CD4-positive, alpha-beta memory T cell (primary cell): ENCODE measurements at regions not wholly inside any gene's neighbourhood (a gene's known extent, or its start where the extent isn't known, plus 50 kb on each side); places are given as distances from the start of the nearest gene placed in this dataset.

Source experiments
- CTCF ChIA-PET: fragments of 350-600 bp; sonication (Branson Sonifier 250); formaldehyde crosslinking; loops from one replicate; lab custom pipeline; 2021; ENCODE audit warnings: inconsistent platforms; ENCODE audit not compliant: partially characterized antibody; lab: Charles Lee
- POLR2A ChIA-PET: fragments of 350-600 bp; sonication (Branson Sonifier 250); formaldehyde crosslinking; loops from one replicate; lab custom pipeline; 2021; ENCODE audit not compliant: partially characterized antibody; lab: Charles Lee
- DNase-seq, 5 donors: peaks; one replicate each; pipeline versions ENCODE4 v3.0.0 to v3.0.0-alpha.2; 2020 to 2022; ENCODE audit warnings: mixed read lengths in 1 of 5
- H3K27ac ChIP-seq: one replicate; pipeline ENCODE4 v1.7.0; 2013; ENCODE audit warnings: low read depth, low read length
- H3K27me3 ChIP-seq: 2 replicates; pipeline ENCODE4 v1.7.0; 2013; ENCODE audit warnings: mild to moderate bottlenecking, low read length, moderate library complexity; ENCODE audit not compliant: insufficient read depth
- H3K36me3 ChIP-seq: 2 replicates; pipeline ENCODE4 v1.7.0; 2013; ENCODE audit warnings: mild to moderate bottlenecking, low read length, moderate library complexity; ENCODE audit not compliant: insufficient read depth
- H3K4me1 ChIP-seq: 2 replicates; pipeline ENCODE4 v1.7.0; 2013; ENCODE audit warnings: mild to moderate bottlenecking, low read length, moderate library complexity; ENCODE audit not compliant: insufficient read depth
- H3K4me3 ChIP-seq, 2 donors: one replicate each; pipeline ENCODE4 v1.7.0; 2013; ENCODE audit warnings: low read length in 2 of 2, mild to moderate bottlenecking in 1 of 2
- H3K9me3 ChIP-seq, 2 donors: one replicate each; pipeline ENCODE4 v1.7.0; 2013; ENCODE audit warnings: low read length in 2 of 2, control low read depth in 1 of 2; ENCODE audit not compliant: control insufficient read depth in 1 of 2
- H3K27ac Mint-ChIP-seq, 7 donors: one replicate each; pipeline ENCODE4 v1.8.0; 2020 to 2021; ENCODE audit warnings: mixed read lengths in 7 of 7, mild to moderate bottlenecking in 6 of 7, inconsistent platforms in 3 of 7, moderate library complexity in 3 of 7
- H3K27me3 Mint-ChIP-seq, 2 donors: one replicate each; pipeline ENCODE4 v1.8.0; 2020 to 2021; ENCODE audit warnings: mixed read lengths in 2 of 2
- H3K36me3 Mint-ChIP-seq, 2 donors: one replicate each; pipeline ENCODE4 v1.8.0; 2020 to 2021; ENCODE audit warnings: mixed read lengths in 2 of 2, inconsistent platforms in 1 of 2, mild to moderate bottlenecking in 1 of 2
- H3K4me1 Mint-ChIP-seq, 4 donors: one replicate each; pipeline ENCODE4 v1.8.0; 2020 to 2021; ENCODE audit warnings: mixed read lengths in 4 of 4, mild to moderate bottlenecking in 1 of 4
- H3K4me3 Mint-ChIP-seq, 8 donors: one replicate each; pipeline ENCODE4 v1.8.0; 2020 to 2021; ENCODE audit warnings: mixed read lengths in 8 of 8, mild to moderate bottlenecking in 7 of 8, moderate library complexity in 6 of 8, inconsistent platforms in 3 of 8
- H3K9me3 Mint-ChIP-seq, 8 donors: one replicate each; pipeline ENCODE4 v1.8.0; 2020 to 2021; ENCODE audit warnings: mixed read lengths in 8 of 8, mild to moderate bottlenecking in 5 of 8, inconsistent platforms in 3 of 8, moderate library complexity in 1 of 8
- intact Hi-C: fragments of 100-400 bp; cut with micrococcal nuclease; formaldehyde crosslinking; loops from one replicate; pipeline ENCODE4 v1.15.1; 2023

DNA sequence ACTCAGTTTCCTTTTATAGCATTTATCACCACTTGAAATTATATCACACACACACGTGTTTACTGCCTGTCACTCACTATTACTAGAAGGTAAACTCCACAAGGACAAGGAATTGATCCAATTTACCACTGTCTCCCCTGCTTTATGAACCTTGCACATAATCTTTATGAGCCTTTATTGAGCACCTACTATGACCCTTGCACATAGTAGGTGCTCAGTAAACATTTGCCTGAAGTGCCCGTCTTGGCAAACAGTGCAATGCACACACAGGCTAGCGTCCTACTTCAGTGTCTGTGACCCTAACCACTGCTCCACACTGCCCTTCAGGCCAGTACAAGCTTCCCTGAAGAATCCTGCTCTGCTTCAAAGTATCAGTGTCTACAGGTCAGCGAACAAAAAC, 237.7 kb upstream of the TMC3 start:
- Mint-ChIP-seq H3K4me1 (no peaks in the 10 kb centered on the region), H3K27ac (no peak overlapping the region), H3K9me3 (no peaks in the 10 kb centered on the region), H3K4me3 (no peak overlapping the region), H3K27me3 (peaks cover 2 to 9% of the 10 kb centered on the region in 2 donors), H3K36me3 (no peaks in the 10 kb centered on the region)
- no peak overlapping the region for H3K4me3 ChIP-seq
- DNase-seq, result no peak
- no peaks in the 10 kb centered on the region for H3K4me1 ChIP-seq
- no peaks in the 10 kb centered on the region for H3K27me3 ChIP-seq
- H3K27ac ChIP-seq, result no peak overlapping the region
- POLR2A ChIA-PET, result no interaction called here
- H3K36me3 ChIP-seq, result no peaks in the 10 kb centered on the region
- H3K9me3 ChIP-seq, result no peaks in the 10 kb centered on the region
- CTCF ChIA-PET, result no interaction called here
- intact Hi-C loops, result no loop called here

DNA sequence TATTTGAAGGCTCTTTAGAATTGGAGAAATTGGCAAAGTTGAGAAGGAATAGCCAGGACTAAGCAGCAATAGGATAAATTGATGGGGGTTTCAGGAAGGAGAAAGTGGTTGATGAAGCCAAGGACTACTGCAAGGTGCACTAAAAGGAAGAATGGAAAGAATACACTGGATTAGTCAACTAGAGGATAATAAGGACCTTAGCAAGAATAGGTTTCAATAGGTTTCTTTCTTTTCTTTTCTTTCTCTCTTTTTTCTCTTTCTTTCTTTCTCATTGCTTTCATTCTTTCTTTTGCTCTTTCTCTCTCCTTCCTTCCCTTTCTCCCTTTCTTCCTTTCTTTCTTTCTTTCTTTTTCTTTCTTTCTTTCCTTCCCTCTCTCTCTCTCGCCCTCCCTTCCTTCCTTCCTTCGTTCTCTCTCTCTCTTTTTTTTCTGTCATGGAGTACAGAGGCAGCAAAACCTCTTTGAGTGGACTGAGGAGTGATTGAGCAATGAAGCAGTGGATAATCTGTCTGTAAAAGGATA, 234.4 kb upstream of the TMC3 start:
- ChIA-PET CTCF (no interaction called here), POLR2A (no interaction called here)
- no peaks in the 10 kb centered on the region for H3K36me3 ChIP-seq
- Mint-ChIP-seq H3K27ac (no peak overlapping the region), H3K4me1 (no peaks in the 10 kb centered on the region), H3K27me3 (peaks cover 5 to 9% of the 10 kb centered on the region in 2 donors), H3K36me3 (no peaks in the 10 kb centered on the region), H3K9me3 (peaks cover 0 to 4% (median under 1%) of the 10 kb centered on the region in 8 donors), H3K4me3 (no peak overlapping the region)
- H3K9me3 ChIP-seq, result no peaks in the 10 kb centered on the region
- no peak for DNase-seq
- no peaks in the 10 kb centered on the region for H3K4me1 ChIP-seq
- intact Hi-C loops, result no loop called here
- H3K4me3 ChIP-seq, result no peak overlapping the region
- no peaks in the 10 kb centered on the region for H3K27me3 ChIP-seq
- H3K27ac ChIP-seq, result no peak overlapping the region

DNA sequence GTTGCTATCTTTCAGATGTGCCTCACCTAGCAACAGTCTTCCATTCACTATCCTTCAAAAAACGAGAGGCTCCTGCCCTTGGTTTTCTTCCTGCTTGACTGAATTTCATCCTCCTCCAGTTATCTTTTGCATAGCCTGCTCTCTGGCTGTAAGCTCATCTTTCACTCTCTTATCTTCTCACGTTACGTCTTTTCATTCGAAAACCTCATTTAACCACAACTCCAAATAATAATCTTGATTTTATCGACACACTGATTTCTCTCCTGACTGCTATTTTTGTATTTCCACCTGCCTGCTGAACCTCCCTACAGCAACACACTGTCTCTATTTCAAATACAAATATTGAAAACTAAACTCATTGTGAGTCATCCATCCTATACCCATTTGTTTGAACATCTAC, 230.7 kb upstream of the TMC3 start:
- no peak overlapping the region for H3K27ac ChIP-seq
- Mint-ChIP-seq H3K4me1 (no peaks in the 10 kb centered on the region), H3K27me3 (peaks cover 2 to 3% of the 10 kb centered on the region in 2 donors), H3K4me3 (no peak overlapping the region), H3K9me3 (peaks cover 0 to 22% (median 17%) of the 10 kb centered on the region in 8 donors), H3K27ac (peak overlapping the region in 1 of 7 donors; percentile 24), H3K36me3 (no peaks in the 10 kb centered on the region)
- no peaks in the 10 kb centered on the region for H3K9me3 ChIP-seq
- H3K36me3 ChIP-seq, result no peaks in the 10 kb centered on the region
- no peak for DNase-seq
- intact Hi-C loops, result no loop called here
- POLR2A ChIA-PET, result no interaction called here
- H3K4me1 ChIP-seq, result no peaks in the 10 kb centered on the region
- CTCF ChIA-PET, result no interaction called here
- H3K27me3 ChIP-seq, result no peaks in the 10 kb centered on the region
- no peak overlapping the region for H3K4me3 ChIP-seq

DNA sequence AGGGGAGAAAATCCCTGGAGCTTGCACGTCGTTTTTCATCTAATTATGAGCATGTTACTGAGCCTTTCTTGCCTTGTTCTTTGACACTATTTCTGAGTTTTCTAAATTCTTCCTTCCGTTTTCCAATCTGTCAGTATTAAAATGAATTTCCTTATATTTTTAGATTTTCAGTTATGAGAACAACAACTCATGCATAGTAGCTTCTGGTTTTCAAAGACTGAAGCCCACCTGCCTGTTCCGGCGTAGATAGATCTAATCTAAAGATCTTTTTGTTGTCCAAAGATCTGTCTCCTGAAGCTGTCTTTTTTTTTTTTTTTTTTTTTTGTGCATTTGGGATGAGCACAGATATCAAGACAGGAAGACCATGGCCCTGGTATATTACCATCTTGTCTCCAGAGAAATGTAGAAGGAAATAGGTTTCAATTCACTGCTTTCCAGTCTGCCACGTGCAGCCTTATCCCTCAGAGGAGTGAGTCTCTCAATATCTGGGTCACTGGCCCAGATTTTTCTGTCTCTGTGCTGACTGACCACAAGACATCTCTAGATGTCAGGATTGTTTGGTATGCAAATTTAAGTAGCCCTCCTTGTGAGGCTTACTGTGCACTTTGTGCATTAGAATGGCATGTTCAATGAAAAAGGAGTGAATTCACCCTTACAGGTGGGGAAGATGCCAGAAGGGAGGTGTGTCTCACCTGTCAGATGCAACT, 222.3 kb upstream of the TMC3 start:
- Histone ChIP-seq H3K27me3 (no peaks in the 10 kb centered on the region), H3K4me3 (no peak overlapping the region), H3K36me3 (no peaks in the 10 kb centered on the region), H3K9me3 (no peaks in the 10 kb centered on the region), H3K4me1 (no peaks in the 10 kb centered on the region), H3K27ac (no peak overlapping the region)
- Mint-ChIP-seq H3K4me3 (no peak overlapping the region), H3K4me1 (no peaks in the 10 kb centered on the region), H3K27ac (no peak overlapping the region), H3K36me3 (no peaks in the 10 kb centered on the region), H3K27me3 (peaks cover 0 to 2% of the 10 kb centered on the region in 2 donors), H3K9me3 (peaks cover 0 to 21% (median 12%) of the 10 kb centered on the region in 8 donors)
- intact Hi-C loops, result no loop called here
- ChIA-PET POLR2A (no interaction called here), CTCF (no interaction called here)
- no peak for DNase-seq

DNA sequence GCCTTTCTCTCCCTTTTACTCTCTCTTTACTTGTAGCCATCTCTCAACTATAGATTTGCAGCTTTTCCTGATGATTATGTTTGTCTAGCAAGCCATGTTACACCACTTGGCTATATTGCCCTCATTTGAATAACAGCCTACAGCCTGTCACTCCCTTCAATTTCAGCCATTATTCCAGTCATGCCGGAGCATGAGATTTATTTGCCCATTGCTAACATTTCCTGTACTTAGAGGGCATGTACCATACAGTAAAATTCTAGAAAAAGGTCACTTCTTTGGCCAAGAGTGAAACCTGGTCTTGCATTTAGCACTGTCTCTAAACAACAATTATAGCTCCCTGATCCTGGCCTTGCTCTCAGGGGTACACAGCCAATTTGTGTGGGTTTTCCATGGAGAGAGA, 221.7 kb upstream of the TMC3 start:
- H3K4me3 Mint-ChIP-seq, result no peak overlapping the region
- no peak for DNase-seq
- intact Hi-C loops, result no loop called here
- Histone ChIP-seq H3K27me3 (no peaks in the 10 kb centered on the region), H3K4me3 (no peak overlapping the region), H3K9me3 (no peaks in the 10 kb centered on the region), H3K36me3 (no peaks in the 10 kb centered on the region), H3K27ac (no peak overlapping the region), H3K4me1 (no peaks in the 10 kb centered on the region)
- H3K9me3 Mint-ChIP-seq, result peaks cover 0 to 15% (median 7%) of the 10 kb centered on the region in 8 donors
- peaks cover 0 to 2% of the 10 kb centered on the region in 2 donors for H3K27me3 Mint-ChIP-seq
- ChIA-PET POLR2A (no interaction called here), CTCF (no interaction called here)
- no peak overlapping the region for H3K27ac Mint-ChIP-seq
- H3K4me1 Mint-ChIP-seq, result no peaks in the 10 kb centered on the region
- H3K36me3 Mint-ChIP-seq, result no peaks in the 10 kb centered on the region

DNA sequence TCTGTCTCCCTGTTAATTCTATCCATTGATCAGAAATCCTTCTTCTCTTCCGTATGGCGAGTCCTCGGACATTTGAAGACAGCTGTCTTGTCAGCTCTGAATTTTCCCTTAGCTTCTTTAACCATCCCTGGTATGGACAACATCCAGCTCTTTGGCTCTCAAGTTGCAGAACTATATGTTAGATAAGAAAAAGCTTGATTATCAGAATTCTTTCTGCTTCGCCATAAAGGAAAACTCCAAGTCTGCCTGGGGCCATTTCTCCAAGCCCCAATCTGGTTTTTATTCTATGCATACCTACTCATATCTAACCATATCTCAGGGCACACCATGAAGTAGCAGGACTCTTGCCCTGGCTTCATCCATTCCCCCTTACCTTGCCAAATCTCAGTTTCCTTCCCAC, 215.7 kb upstream of the TMC3 start:
- ChIA-PET POLR2A (no interaction called here), CTCF (no interaction called here)
- Histone ChIP-seq H3K4me3 (no peak overlapping the region), H3K9me3 (no peaks in the 10 kb centered on the region), H3K27ac (no peak overlapping the region), H3K4me1 (no peaks in the 10 kb centered on the region), H3K27me3 (no peaks in the 10 kb centered on the region), H3K36me3 (no peaks in the 10 kb centered on the region)
- Mint-ChIP-seq H3K4me3 (no peak overlapping the region), H3K36me3 (no peaks in the 10 kb centered on the region), H3K27ac (no peak overlapping the region), H3K4me1 (no peaks in the 10 kb centered on the region), H3K27me3 (peaks cover 1 to 5% of the 10 kb centered on the region in 2 donors), H3K9me3 (peaks cover 0 to 6% (median under 1%) of the 10 kb centered on the region in 8 donors)
- DNase-seq, result no peak
- intact Hi-C loops, result no loop called here

DNA sequence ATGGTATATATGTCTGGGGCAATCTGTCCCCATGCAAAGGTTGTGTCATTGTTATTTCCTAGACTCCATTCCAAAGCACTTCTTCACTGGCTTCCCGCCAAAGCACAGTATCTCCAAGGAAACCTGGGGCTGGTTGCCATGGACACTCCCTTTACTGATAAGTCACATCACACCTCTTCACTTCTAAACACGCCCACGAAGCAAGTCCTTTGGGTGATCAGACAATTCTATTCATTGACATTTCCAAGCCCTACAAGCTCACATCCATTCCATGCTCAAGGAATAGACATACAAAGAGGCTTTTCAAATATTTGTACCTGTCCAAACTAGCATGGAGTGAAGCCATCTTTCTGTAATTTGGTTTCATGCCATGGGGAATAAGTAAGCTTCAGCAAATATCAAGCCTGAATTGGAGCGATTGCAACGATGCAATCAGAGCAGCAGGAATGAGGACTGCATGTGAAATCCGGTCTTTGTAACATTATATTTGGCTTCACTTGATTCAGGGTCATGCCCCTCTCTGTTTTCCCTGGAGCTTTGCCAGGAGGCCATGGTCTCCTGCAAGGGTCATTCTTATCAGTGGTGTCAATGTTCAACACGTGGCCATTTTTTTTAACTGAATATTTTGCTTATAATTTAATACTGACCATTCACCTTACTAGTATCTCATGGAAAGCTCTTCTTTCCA, 201.6 kb upstream of the TMC3 start:
- no peak for DNase-seq
- CTCF ChIA-PET, result no interaction called here
- Histone ChIP-seq H3K27ac (no peak overlapping the region), H3K9me3 (no peaks in the 10 kb centered on the region), H3K27me3 (no peaks in the 10 kb centered on the region), H3K4me3 (no peak overlapping the region), H3K36me3 (no peaks in the 10 kb centered on the region), H3K4me1 (no peaks in the 10 kb centered on the region)
- peaks cover 9 to 20% of the 10 kb centered on the region in 2 donors for H3K27me3 Mint-ChIP-seq
- no peaks in the 10 kb centered on the region for H3K36me3 Mint-ChIP-seq
- no peak overlapping the region for H3K27ac Mint-ChIP-seq
- POLR2A ChIA-PET, result no interaction called here
- no peaks in the 10 kb centered on the region for H3K4me1 Mint-ChIP-seq
- intact Hi-C loops, result no loop called here
- no peak overlapping the region for H3K4me3 Mint-ChIP-seq
- H3K9me3 Mint-ChIP-seq, result peaks cover 0 to 4% (median 0%) of the 10 kb centered on the region in 8 donors
